ENCODE measurements at regions not wholly inside any gene's neighbourhood (a gene's known extent, or its start where the extent isn't known, plus 50 kb on each side); places are given as distances from the start of the nearest gene placed in this dataset.

- TF ChIP-seq CTCF (tag by site-specific recombination; IDR thresholded peaks at IDR 0.05) (no peak), ZNF449 (tag by site-specific recombination; IDR thresholded peaks at IDR 0.05) (no peak), ZIC2 (tag by site-specific recombination; IDR thresholded peaks at IDR 0.05) (no peak), GLIS1 (tag by site-specific recombination; IDR thresholded peaks at IDR 0.05) (no peak), FEZF1 (tag by site-specific recombination; IDR thresholded peaks at IDR 0.05) (no peak), KLF8 (tag by site-specific recombination; IDR thresholded peaks at IDR 0.05) (no peak), ZNF140 (tag by site-specific recombination; IDR thresholded peaks at IDR 0.05) (no peak), YY1 (tag by site-specific recombination; IDR thresholded peaks at IDR 0.05) (no peak), REST (tag by site-specific recombination; IDR thresholded peaks at IDR 0.05) (no peak)
Observed at GRCh38 chr5:103801681-103802080, 239.1 kb upstream of the NUDT12 start.

Measured in HEK293 (cell line).